ENCODE measurements at regions not wholly inside any gene's neighbourhood (a gene's known extent, or its start where the extent isn't known, plus 50 kb on each side); places are given as distances from the start of the nearest gene placed in this dataset.

- TF ChIP-seq EZH2phosphoT487 (IDR thresholded peaks at IDR 0.05; ENCODE audit: unreplicated experiment) (no peak), CTCF (conservative IDR thresholded peaks at IDR 0.05; ENCODE audit: low read depth in 2 of 2) (no peak), STAT1 (IDR thresholded peaks at IDR 0.05; ENCODE audit: unreplicated experiment) (no peak), ZNF331 (CRISPR knock-in tag; IDR thresholded peaks at IDR 0.05; ENCODE audit: low read depth) (no peak), ZNF114 (CRISPR knock-in tag; IDR thresholded peaks at IDR 0.05) (no peak), NANOG (IDR thresholded peaks at IDR 0.05; ENCODE audit: borderline replicate concordance) (no peak), JUNB (IDR thresholded peaks at IDR 0.05; ENCODE audit: unreplicated experiment) (no peak), POLR2AphosphoS5 (IDR thresholded peaks at IDR 0.05; ENCODE audit: low read depth) (no peak), EZH2 (IDR thresholded peaks at IDR 0.05; ENCODE audit: low read depth, unreplicated experiment) (no peak)
- TF ChIP-seq, protein P1, sequence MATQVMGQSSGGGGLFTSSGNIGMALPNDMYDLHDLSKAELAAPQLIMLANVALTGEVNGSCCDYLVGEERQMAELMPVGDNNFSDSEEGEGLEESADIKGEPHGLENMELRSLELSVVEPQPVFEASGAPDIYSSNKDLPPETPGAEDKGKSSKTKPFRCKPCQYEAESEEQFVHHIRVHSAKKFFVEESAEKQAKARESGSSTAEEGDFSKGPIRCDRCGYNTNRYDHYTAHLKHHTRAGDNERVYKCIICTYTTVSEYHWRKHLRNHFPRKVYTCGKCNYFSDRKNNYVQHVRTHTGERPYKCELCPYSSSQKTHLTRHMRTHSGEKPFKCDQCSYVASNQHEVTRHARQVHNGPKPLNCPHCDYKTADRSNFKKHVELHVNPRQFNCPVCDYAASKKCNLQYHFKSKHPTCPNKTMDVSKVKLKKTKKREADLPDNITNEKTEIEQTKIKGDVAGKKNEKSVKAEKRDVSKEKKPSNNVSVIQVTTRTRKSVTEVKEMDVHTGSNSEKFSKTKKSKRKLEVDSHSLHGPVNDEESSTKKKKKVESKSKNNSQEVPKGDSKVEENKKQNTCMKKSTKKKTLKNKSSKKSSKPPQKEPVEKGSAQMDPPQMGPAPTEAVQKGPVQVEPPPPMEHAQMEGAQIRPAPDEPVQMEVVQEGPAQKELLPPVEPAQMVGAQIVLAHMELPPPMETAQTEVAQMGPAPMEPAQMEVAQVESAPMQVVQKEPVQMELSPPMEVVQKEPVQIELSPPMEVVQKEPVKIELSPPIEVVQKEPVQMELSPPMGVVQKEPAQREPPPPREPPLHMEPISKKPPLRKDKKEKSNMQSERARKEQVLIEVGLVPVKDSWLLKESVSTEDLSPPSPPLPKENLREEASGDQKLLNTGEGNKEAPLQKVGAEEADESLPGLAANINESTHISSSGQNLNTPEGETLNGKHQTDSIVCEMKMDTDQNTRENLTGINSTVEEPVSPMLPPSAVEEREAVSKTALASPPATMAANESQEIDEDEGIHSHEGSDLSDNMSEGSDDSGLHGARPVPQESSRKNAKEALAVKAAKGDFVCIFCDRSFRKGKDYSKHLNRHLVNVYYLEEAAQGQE (IDR thresholded peaks at IDR 0.05; ENCODE audit: unreplicated experiment), result no peak
- TF ChIP-seq, protein P2, sequence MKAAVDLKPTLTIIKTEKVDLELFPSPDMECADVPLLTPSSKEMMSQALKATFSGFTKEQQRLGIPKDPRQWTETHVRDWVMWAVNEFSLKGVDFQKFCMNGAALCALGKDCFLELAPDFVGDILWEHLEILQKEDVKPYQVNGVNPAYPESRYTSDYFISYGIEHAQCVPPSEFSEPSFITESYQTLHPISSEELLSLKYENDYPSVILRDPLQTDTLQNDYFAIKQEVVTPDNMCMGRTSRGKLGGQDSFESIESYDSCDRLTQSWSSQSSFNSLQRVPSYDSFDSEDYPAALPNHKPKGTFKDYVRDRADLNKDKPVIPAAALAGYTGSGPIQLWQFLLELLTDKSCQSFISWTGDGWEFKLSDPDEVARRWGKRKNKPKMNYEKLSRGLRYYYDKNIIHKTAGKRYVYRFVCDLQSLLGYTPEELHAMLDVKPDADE (IDR thresholded peaks at IDR 0.05), result no peak
- Histone ChIP-seq H3K4me1 (ENCODE audit: insufficient read depth) (peaks cover 29% of the 10 kb centered on the region), H4K20me1 (replicated peaks; ENCODE audit: insufficient read depth) (no peaks in the 10 kb centered on the region; the same call in none of the 2 replicates), H3K27me3 (ENCODE audit: insufficient read depth) (peaks cover 34% of the 10 kb centered on the region), H2AFZ (no peak overlapping the region), H3K79me2 (replicated peaks; ENCODE audit: insufficient read depth) (no peaks in the 10 kb centered on the region), H3K36me3 (ENCODE audit: insufficient read depth) (no peaks in the 10 kb centered on the region; the same call in 1 of the 2 replicates), H3K9me2 (ENCODE audit: insufficient read depth) (no peaks in the 10 kb centered on the region), H3K4me3 (no peak overlapping the region), H3F3A (replicated peaks; ENCODE audit: low read depth) (no peaks in the 10 kb centered on the region), H3K27ac (ENCODE audit: low read depth) (no peak overlapping the region), H3K4me2 (peak overlapping the region; percentile 24; the same call in 1 of the 2 replicates)
- Mint-ChIP-seq H3K9me3 (no peaks in the 10 kb centered on the region), H3K27ac (no peak overlapping the region), H3K4me1 (peaks cover 29% of the 10 kb centered on the region), H3K36me3 (ENCODE audit: low read depth) (no peaks in the 10 kb centered on the region), H3K4me3 (no peak overlapping the region), H3K27me3 (ENCODE audit: insufficient read depth, low read depth, poor library complexity) (peaks cover 22% of the 10 kb centered on the region)
- no peak for DNase-seq (ENCODE audit: low spot score)
- ATAC-seq, result no peak
Measured at GRCh38 chr9:84146893-84147710, 166.5 kb downstream of the RMI1 start.

Measured in GM23338 (cell line).